ENCODE measurements at regions not wholly inside any gene's neighbourhood (a gene's known extent, or its start where the extent isn't known, plus 50 kb on each side); places are given as distances from the start of the nearest gene placed in this dataset.

GRCh38 chr19:31611046-31611877, 262.0 kb upstream of the TSHZ3 start:
- no peaks in the 10 kb centered on the region for H3K27me3 ChIP-seq
- H3K4me3 ChIP-seq, result no peak overlapping the region
- no peak overlapping the region for H3K27ac ChIP-seq
- no peaks in the 10 kb centered on the region for H3K4me1 ChIP-seq
- H3K36me3 ChIP-seq, result no peaks in the 10 kb centered on the region
- TF ChIP-seq CTCF (IDR thresholded peaks at IDR 0.05) (no peak), POLR2AphosphoS5 (IDR thresholded peaks at IDR 0.05; ENCODE audit: insufficient read depth in 1 of 2, low read depth in 1 of 2) (no peak), POLR2A (IDR thresholded peaks at IDR 0.05) (no peak)
- intact Hi-C loops (cut with DNase I), result no loop called here
- H3K9me3 ChIP-seq, result no peaks in the 10 kb centered on the region
- no peak for DNase-seq (ENCODE audit: extremely low spot score in 2 of 2)

- H3K36me3 ChIP-seq, result no peaks in the 10 kb centered on the region
- no peaks in the 10 kb centered on the region for H3K27me3 ChIP-seq
- TF ChIP-seq CTCF (IDR thresholded peaks at IDR 0.05) (no peak), POLR2A (IDR thresholded peaks at IDR 0.05) (no peak), POLR2AphosphoS5 (IDR thresholded peaks at IDR 0.05; ENCODE audit: insufficient read depth in 1 of 2, low read depth in 1 of 2) (no peak)
- no peak overlapping the region for H3K27ac ChIP-seq
- H3K4me3 ChIP-seq, result no peak overlapping the region
- no peaks in the 10 kb centered on the region for H3K9me3 ChIP-seq
- intact Hi-C loops (cut with DNase I), result no loop called here
- no peaks in the 10 kb centered on the region for H3K4me1 ChIP-seq
- no peak for DNase-seq (ENCODE audit: extremely low spot score in 2 of 2)
These were observed 263.6 kb upstream of the TSHZ3 start for GRCh38 chr19:31612873-31613272.

GRCh38 chr19:31613683-31614219, 264.5 kb upstream of the TSHZ3 start:
- Histone ChIP-seq H3K4me3 (no peak overlapping the region), H3K4me1 (no peaks in the 10 kb centered on the region), H3K9me3 (no peaks in the 10 kb centered on the region), H3K36me3 (no peaks in the 10 kb centered on the region), H3K27ac (no peak overlapping the region), H3K27me3 (no peaks in the 10 kb centered on the region)
- intact Hi-C loops (cut with DNase I), result no loop called here
- no peak for DNase-seq (ENCODE audit: extremely low spot score in 2 of 2)
- TF ChIP-seq POLR2A (IDR thresholded peaks at IDR 0.05) (no peak), CTCF (IDR thresholded peaks at IDR 0.05) (no peak), POLR2AphosphoS5 (IDR thresholded peaks at IDR 0.05; ENCODE audit: insufficient read depth in 1 of 2, low read depth in 1 of 2) (no peak)

GRCh38 chr19:31616031-31616430, 266.8 kb upstream of the TSHZ3 start:
- H3K27ac ChIP-seq, result no peak overlapping the region
- no peaks in the 10 kb centered on the region for H3K27me3 ChIP-seq
- no peaks in the 10 kb centered on the region for H3K36me3 ChIP-seq
- no peaks in the 10 kb centered on the region for H3K9me3 ChIP-seq
- DNase-seq (ENCODE audit: extremely low spot score in 2 of 2), result no peak
- no peak overlapping the region for H3K4me3 ChIP-seq
- intact Hi-C loops (cut with DNase I), result no loop called here
- no peak for TF ChIP-seq POLR2A (IDR thresholded peaks at IDR 0.05)
- no peak for TF ChIP-seq CTCF (IDR thresholded peaks at IDR 0.05)
- TF ChIP-seq POLR2AphosphoS5 (IDR thresholded peaks at IDR 0.05; ENCODE audit: insufficient read depth in 1 of 2, low read depth in 1 of 2), result no peak
- H3K4me1 ChIP-seq, result no peaks in the 10 kb centered on the region

GRCh38 chr19:31617010-31617585, 267.9 kb upstream of the TSHZ3 start:
- H3K9me3 ChIP-seq, result no peaks in the 10 kb centered on the region
- H3K4me1 ChIP-seq, result no peaks in the 10 kb centered on the region
- H3K4me3 ChIP-seq, result no peak overlapping the region
- no peaks in the 10 kb centered on the region for H3K27me3 ChIP-seq
- no peak for TF ChIP-seq CTCF (IDR thresholded peaks at IDR 0.05)
- TF ChIP-seq POLR2AphosphoS5 (IDR thresholded peaks at IDR 0.05; ENCODE audit: insufficient read depth in 1 of 2, low read depth in 1 of 2), result no peak
- no peak for TF ChIP-seq POLR2A (IDR thresholded peaks at IDR 0.05)
- H3K27ac ChIP-seq, result no peak overlapping the region
- H3K36me3 ChIP-seq, result no peaks in the 10 kb centered on the region
- intact Hi-C loops (cut with DNase I), result no loop called here
- DNase-seq (ENCODE audit: extremely low spot score in 2 of 2), result no peak
